ENCODE measurements at regions not wholly inside any gene's neighbourhood (a gene's known extent, or its start where the extent isn't known, plus 50 kb on each side); places are given as distances from the start of the nearest gene placed in this dataset.

- Histone ChIP-seq H3K9me3 (no peaks in the 10 kb centered on the region), H3K4me3 (no peak overlapping the region), H3K4me1 (ENCODE audit: low read depth) (no peaks in the 10 kb centered on the region), H3K36me3 (ENCODE audit: low read depth) (no peaks in the 10 kb centered on the region)
- intact Hi-C loops (cut with DNase I, micrococcal nuclease): no loop called here
- ATAC-seq (no peak), DNase-seq (no peak)
- no peak for TF ChIP-seq CTCF (IDR thresholded peaks at IDR 0.05)
These were observed 119.1 kb downstream of the SOX1 start for GRCh38 chr13:112186091-112186490.

GRCh38 chr13:112187527-112188297 lies 120.8 kb downstream of the SOX1 start:
- intact Hi-C loops (cut with DNase I, micrococcal nuclease): no loop called here
- no peaks in the 10 kb centered on the region for H3K4me1 ChIP-seq (ENCODE audit: low read depth)
- H3K4me3 ChIP-seq: no peak overlapping the region
- DNase-seq: no peak
- no peak for ATAC-seq
- H3K9me3 ChIP-seq: no peaks in the 10 kb centered on the region
- H3K36me3 ChIP-seq (ENCODE audit: low read depth): no peaks in the 10 kb centered on the region
- TF ChIP-seq CTCF (IDR thresholded peaks at IDR 0.05): no peak

- H3K9me3 ChIP-seq: no peaks in the 10 kb centered on the region
- ATAC-seq (no peak), DNase-seq (no peak)
- H3K4me3 ChIP-seq: no peak overlapping the region
- H3K36me3 ChIP-seq (ENCODE audit: low read depth): no peaks in the 10 kb centered on the region
- H3K4me1 ChIP-seq (ENCODE audit: low read depth): no peaks in the 10 kb centered on the region
- intact Hi-C loops (cut with DNase I, micrococcal nuclease): no loop called here
- TF ChIP-seq CTCF (IDR thresholded peaks at IDR 0.05): no peak
These were observed 121.3 kb downstream of the SOX1 start for GRCh38 chr13:112188298-112188610.

- DNase-seq (no peak), ATAC-seq (no peak)
- no peak overlapping the region for H3K4me3 ChIP-seq
- H3K9me3 ChIP-seq: no peaks in the 10 kb centered on the region
- H3K4me1 ChIP-seq (ENCODE audit: low read depth): no peaks in the 10 kb centered on the region
- TF ChIP-seq CTCF (IDR thresholded peaks at IDR 0.05): no peak
- intact Hi-C loops (cut with DNase I, micrococcal nuclease): no loop called here
- H3K36me3 ChIP-seq (ENCODE audit: low read depth): no peaks in the 10 kb centered on the region
These were observed 126.7 kb downstream of the SOX1 start for GRCh38 chr13:112193463-112194166.

- Histone ChIP-seq H3K4me3 (no peak overlapping the region), H3K9me3 (no peaks in the 10 kb centered on the region), H3K4me1 (ENCODE audit: low read depth) (no peaks in the 10 kb centered on the region), H3K36me3 (ENCODE audit: low read depth) (no peaks in the 10 kb centered on the region)
- no peak for ATAC-seq
- TF ChIP-seq CTCF (IDR thresholded peaks at IDR 0.05): no peak
- intact Hi-C loops (cut with DNase I, micrococcal nuclease): no loop called here
- DNase-seq: no peak
These were observed 127.2 kb downstream of the SOX1 start for GRCh38 chr13:112194167-112194530.
